HEK293T (cell line): ENCODE measurements at regions not wholly inside any gene's neighbourhood (a gene's known extent, or its start where the extent isn't known, plus 50 kb on each side); places are given as distances from the start of the nearest gene placed in this dataset.
"Not testable (repeated sequence)": the region's sequence is repeated elsewhere in the genome, so short reads cannot be mapped to it uniquely, and the experiment has no call there.

Experiments used
- CTCF ChIA-PET: fragments of 350-600 bp; formaldehyde crosslinking; extraction: SDS; loops from one replicate; lab custom pipeline; 2021; ENCODE audit warnings: antibody characterized with exemption, inconsistent platforms; lab: Yijun Ruan, JAX
- POLR2A ChIA-PET: fragments of 350-600 bp; formaldehyde crosslinking; extraction: SDS; loops from one replicate; lab custom pipeline; 2020; ENCODE audit warnings: antibody characterized with exemption, inconsistent platforms; lab: Yijun Ruan, JAX
- DNase-seq: peaks from one replicate; pipeline ENCODE4 v3.0.0; 2012; ENCODE audit warnings: mixed read lengths; ENCODE audit errors: extremely low spot score
- ARNT ChIP-seq: fragments of 450-650 bp; IDR thresholded peaks from 2 replicates; pipeline ENCODE4 v1.6.1; 2017; ENCODE audit warnings: mild to moderate bottlenecking
- BHLHE40 ChIP-seq: fragments of 450-650 bp; IDR thresholded peaks from 2 replicates; pipeline ENCODE4 v1.6.1; 2016; ENCODE audit warnings: mild to moderate bottlenecking, moderate library complexity, borderline replicate concordance
- CTBP1 ChIP-seq: fragments of 450-650 bp; IDR thresholded peaks from 2 replicates; pipeline ENCODE4 v1.6.1; 2016; ENCODE audit warnings: borderline replicate concordance
- ELF4 ChIP-seq: fragments of 450-650 bp; IDR thresholded peaks from 2 replicates; pipeline ENCODE4 v1.6.1; 2017; ENCODE audit warnings: antibody characterized with exemption
- FOXA1 ChIP-seq: fragments of 450-650 bp; IDR thresholded peaks from 2 replicates; pipeline ENCODE4 v1.6.1; 2016; ENCODE audit warnings: mild to moderate bottlenecking
- FOXK2 ChIP-seq: fragments of 450-650 bp; IDR thresholded peaks from 2 replicates; pipeline ENCODE4 v1.6.1; 2016; ENCODE audit warnings: mild to moderate bottlenecking
- FOXM1 ChIP-seq: fragments of 450-650 bp; IDR thresholded peaks from 2 replicates; pipeline ENCODE4 v1.6.1; 2017; ENCODE audit warnings: mild to moderate bottlenecking, borderline replicate concordance
- HDGF ChIP-seq: fragments of 450-650 bp; IDR thresholded peaks from 2 replicates; pipeline ENCODE4 v1.6.1; 2017; ENCODE audit warnings: antibody characterized with exemption, borderline replicate concordance
- L3MBTL2 ChIP-seq: fragments of 450-650 bp; conservative IDR thresholded peaks from 2 replicates; pipeline ENCODE4 v1.6.1; 2016; ENCODE audit warnings: mild to moderate bottlenecking
- LEF1 ChIP-seq: fragments of 450-650 bp; IDR thresholded peaks from 2 replicates; pipeline ENCODE4 v1.6.1; 2017; ENCODE audit warnings: mild to moderate bottlenecking, borderline replicate concordance
- NFRKB ChIP-seq: fragments of 450-650 bp; IDR thresholded peaks from 2 replicates; pipeline ENCODE4 v1.6.1; 2016; ENCODE audit warnings: mild to moderate bottlenecking, moderate library complexity
- PKNOX1 ChIP-seq: fragments of 450-650 bp; IDR thresholded peaks from 2 replicates; pipeline ENCODE4 v1.6.1; 2016
- SP1 ChIP-seq: fragments of 450-650 bp; IDR thresholded peaks from 2 replicates; pipeline ENCODE4 v1.6.1; 2017
- SUZ12 ChIP-seq: fragments of 450-650 bp; IDR thresholded peaks from 2 replicates; pipeline ENCODE4 v1.6.1; 2016; ENCODE audit warnings: mild to moderate bottlenecking
- TARDBP ChIP-seq: fragments of 450-650 bp; IDR thresholded peaks from 2 replicates; pipeline ENCODE4 v1.6.1; 2016
- ZNF384 ChIP-seq: fragments of 450-650 bp; IDR thresholded peaks from 2 replicates; pipeline ENCODE4 v1.6.1; 2016

DNA sequence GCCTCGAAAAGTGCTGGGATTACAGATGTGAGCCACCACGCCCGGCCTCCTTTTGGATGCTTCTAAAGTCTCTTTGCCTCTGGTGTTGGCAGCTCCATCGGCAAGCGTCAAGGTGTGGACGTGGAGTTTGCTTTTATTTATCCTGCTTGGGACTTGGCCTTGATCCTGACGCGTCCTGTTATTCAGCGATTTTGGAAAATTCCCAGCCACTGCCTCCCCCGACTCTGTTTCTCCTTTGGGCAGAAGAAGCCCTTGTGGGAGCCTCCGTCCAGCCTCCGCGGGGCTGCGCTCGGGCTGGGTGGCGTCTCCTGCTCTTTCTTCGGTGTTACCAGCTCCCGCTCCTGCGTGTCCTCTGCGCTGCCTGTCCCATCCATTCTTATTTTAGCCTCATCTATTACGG, 151.7 kb downstream of the TMEM121 start:
- CTCF ChIA-PET, POLR2A ChIA-PET, DNase-seq: not testable (repeated sequence)

DNA sequence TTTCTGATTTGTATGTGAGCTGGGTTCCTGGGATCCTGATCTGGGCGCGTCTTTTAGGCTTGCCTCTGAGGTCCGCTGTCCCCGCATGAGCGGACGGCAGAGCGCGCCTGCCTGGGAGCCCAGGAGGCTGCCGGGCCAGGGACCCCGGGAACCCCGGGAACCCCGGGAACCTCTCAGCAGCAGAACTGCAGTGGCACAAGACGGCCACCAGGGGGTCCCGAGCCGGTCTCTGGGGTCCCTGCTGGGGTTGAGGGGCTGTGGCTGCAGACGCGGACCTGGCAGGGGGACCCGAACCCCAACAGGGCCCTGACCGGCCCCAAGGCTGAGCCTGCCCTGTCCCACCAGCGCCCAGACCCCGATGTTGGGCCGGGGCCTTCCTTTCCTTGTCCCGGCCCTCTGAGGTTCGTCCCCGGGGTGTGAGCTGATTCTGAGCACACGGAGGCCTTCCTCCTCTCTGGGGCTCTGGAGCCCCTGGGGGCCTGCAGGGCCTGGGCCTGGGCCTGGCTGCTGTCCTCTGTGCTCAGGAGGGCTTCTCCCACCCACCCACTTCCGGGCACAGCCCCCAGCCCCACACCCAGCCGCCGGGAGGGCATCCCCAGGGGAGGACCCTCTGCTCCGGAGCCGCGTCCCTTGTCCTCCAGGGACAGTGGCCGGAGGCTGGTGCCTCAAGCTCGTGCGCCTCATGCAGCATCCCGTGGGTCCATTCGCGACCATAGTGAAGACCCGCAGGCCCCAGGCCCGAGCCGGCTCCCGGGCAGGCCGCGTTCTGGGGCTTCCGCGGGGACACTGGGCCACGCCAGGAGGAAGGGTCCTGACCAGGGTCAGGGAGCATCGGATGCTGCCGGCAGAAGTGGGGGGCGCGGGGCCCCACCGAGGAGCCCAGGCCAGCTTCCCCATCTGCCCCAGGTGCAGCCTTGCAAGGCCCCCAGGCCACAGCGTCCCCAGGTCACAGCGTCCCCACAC, 152.9 kb downstream of the TMEM121 start:
- DNase-seq, CTCF ChIA-PET: not testable (repeated sequence)

DNA sequence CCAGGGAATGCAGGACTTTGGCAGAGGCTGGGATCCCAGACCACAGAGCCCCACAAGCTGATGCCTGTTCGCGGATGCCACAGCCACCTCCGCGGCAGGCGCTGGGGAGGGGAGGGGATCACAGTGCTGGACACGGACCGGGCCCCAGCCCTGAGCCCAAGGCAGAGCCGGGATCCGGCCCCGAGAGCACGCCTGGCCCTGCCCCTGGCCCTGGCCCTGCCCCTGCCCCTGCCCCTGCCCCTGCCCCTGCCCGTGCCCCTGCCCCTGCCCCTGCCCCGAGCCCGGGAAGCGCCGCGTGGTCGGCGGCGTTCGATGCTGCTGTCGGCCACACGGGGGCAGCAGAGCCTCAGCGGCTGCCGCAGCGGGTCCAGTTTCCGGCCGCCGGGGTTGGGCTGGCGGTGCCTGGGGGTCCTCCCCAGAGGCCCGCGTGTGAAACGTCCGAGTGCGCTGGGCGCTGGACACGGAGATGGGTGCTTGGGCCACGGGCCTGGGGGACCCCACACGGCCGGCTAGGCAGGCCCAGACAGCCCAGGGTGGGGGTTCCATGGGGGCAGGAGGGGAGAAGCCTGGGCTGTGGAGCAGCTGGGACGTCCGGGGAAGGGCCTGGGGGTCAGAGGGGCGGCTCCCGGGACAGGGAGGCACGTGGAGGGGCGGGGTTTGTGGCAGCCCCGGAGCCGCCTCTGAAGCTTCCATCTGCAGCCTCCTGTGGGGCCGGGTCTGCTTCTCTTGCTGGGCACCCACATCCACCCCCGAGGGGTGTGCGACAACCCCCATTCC, 153.8 kb downstream of the TMEM121 start:
- CTCF ChIA-PET, POLR2A ChIA-PET, DNase-seq: not testable (repeated sequence)

More for the DNA sequence above, 152.9 kb downstream of the TMEM121 start:
- POLR2A ChIA-PET, result not testable (repeated sequence)

- POLR2A ChIA-PET, DNase-seq, CTCF ChIA-PET: not testable (repeated sequence)
These were observed 154.3 kb downstream of the TMEM121 start for GRCh38 chr14:105680736-105681098.

- CTCF ChIA-PET, result not testable (repeated sequence)
These were observed 155.3 kb downstream of the TMEM121 start for GRCh38 chr14:105681606-105682185.

GRCh38 chr14:105682442-105682841, 156.1 kb downstream of the TMEM121 start:
- DNase-seq, POLR2A ChIA-PET, CTCF ChIA-PET: not testable (repeated sequence)

More at GRCh38 chr14:105681606-105682185, 155.3 kb downstream of the TMEM121 start:
- DNase-seq, POLR2A ChIA-PET: not testable (repeated sequence)

GRCh38 chr14:105682956-105683570, 156.7 kb downstream of the TMEM121 start:
- ChIA-PET CTCF (no interaction called here), POLR2A (no interaction called here)
- TF ChIP-seq ARNT (no peak), SUZ12 (no peak), CTBP1 (no peak), BHLHE40 (no peak), SP1 (no peak), HDGF (no peak), L3MBTL2 (no peak), LEF1 (no peak), FOXK2 (no peak), PKNOX1 (no peak), TARDBP (no peak), FOXA1 (no peak), NFRKB (no peak), ZNF384 (no peak), ELF4 (no peak), FOXM1 (no peak)
- DNase-seq, result no peak

DNA sequence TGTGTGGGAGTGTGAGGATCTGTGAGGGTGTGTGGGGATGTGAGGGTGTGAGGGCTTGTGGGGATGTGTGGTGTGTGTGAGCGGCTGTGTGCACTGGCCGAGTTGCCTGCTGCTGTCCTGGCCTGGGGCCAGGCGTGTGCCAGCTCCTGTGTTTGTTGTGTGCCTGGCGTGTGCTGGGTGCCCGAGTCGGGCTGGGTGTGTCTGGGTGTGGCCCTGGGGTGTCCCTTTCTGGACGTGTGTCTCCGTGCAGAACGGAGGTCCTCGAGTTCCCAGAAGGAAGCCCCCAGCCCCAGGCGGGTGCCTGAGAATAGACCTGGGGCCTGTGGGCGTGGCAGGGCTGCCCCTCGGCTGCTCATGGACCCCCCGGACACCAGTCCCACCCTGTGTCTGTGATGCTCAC, 157.7 kb downstream of the TMEM121 start:
- CTCF ChIA-PET, DNase-seq, POLR2A ChIA-PET: not testable (repeated sequence)

DNA sequence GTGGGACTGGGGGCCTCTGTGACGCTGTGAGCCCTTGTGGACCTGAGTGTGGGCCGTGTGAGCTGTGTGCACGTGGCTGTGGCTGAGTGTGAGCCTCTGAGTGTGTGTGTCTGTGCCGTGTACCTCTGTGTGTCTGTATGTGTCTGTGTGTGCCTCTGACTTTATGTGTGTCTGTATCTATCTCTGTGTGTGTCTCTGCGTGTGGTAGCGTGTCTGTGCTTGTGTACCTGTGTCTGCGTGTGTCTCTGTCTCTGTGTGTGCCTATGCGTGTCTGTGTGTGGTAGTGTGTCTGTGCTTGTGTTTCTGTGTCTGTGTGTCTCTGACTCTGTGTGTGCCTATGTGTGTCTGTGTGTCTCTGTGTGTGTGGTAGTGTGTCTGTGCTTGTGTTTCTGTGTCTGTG, 158.2 kb downstream of the TMEM121 start:
- TF ChIP-seq TARDBP, result 0 out of 2 replicates have a peak, but pooled peaks have one; percentile 28
- CTCF ChIA-PET, POLR2A ChIA-PET, DNase-seq: not testable (repeated sequence)
